GM23338 (cell line): ENCODE measurements at regions not wholly inside any gene's neighbourhood (a gene's known extent, or its start where the extent isn't known, plus 50 kb on each side); places are given as distances from the start of the nearest gene placed in this dataset.

Experiments
- CREB1 ChIP-seq: fragments of 250-450 bp; sonication (Bioruptor Pico); IDR thresholded peaks from 2 replicates; pipeline ENCODE4 v1.5.0; 2020; ENCODE audit warnings: low read depth, mild to moderate bottlenecking, moderate library complexity
- CTCF ChIP-seq, 2 experiments: fragments of 200-600 bp in 1 of 2; sonication (generic) in 1 of 2; conservative IDR thresholded peaks; 2 replicates each; pipeline versions ENCODE4 v1.5.1 to v1.6.1; 2016 to 2017; ENCODE audit warnings: antibody characterized with exemption in 2 of 2, low read depth in 2 of 2, mild to moderate bottlenecking in 2 of 2, moderate library complexity in 1 of 2
- ETS1 ChIP-seq: IDR thresholded peaks from 2 replicates; pipeline ENCODE4 v1.6.1; 2016; ENCODE audit warnings: antibody characterized with exemption
- EZH2 ChIP-seq: fragments of 200-600 bp; sonication (generic); IDR thresholded peaks from one replicate; pipeline ENCODE4 v1.8.0; 2017; ENCODE audit warnings: antibody characterized with exemption, mild to moderate bottlenecking, low read depth; ENCODE audit not compliant: unreplicated experiment
- EZH2phosphoT487 ChIP-seq: fragments of 200-600 bp; sonication (generic); IDR thresholded peaks from one replicate; pipeline ENCODE4 v1.8.1; 2018; ENCODE audit warnings: antibody characterized with exemption; ENCODE audit not compliant: unreplicated experiment
- JUNB ChIP-seq: IDR thresholded peaks from one replicate; pipeline ENCODE4 v1.6.1; 2016; ENCODE audit warnings: antibody characterized with exemption; ENCODE audit not compliant: unreplicated experiment
- POLR2AphosphoS5 ChIP-seq: IDR thresholded peaks from 2 replicates; pipeline ENCODE4 v1.6.1; 2016; ENCODE audit warnings: antibody characterized with exemption, low read depth
- REST ChIP-seq: IDR thresholded peaks from one replicate; pipeline ENCODE4 v1.6.1; 2018; ENCODE audit warnings: antibody characterized with exemption; ENCODE audit not compliant: unreplicated experiment
- ZNF114 ChIP-seq: fragments of 250-450 bp; sonication (Bioruptor Pico); IDR thresholded peaks from 2 replicates; pipeline ENCODE4 v1.5.0; 2020; ENCODE audit warnings: mild to moderate bottlenecking, moderate library complexity
- ZNF462 ChIP-seq: fragments of 250-450 bp; sonication (Bioruptor Pico); IDR thresholded peaks from 2 replicates; pipeline ENCODE4 v1.5.0; 2020; ENCODE audit warnings: mild to moderate bottlenecking, moderate library complexity

GRCh38 chrX:124493984-124494383, 147.6 kb downstream of the SH2D1A start:
- TF ChIP-seq CTCF (conservative IDR thresholded peaks at IDR 0.05; ENCODE audit: low read depth in 2 of 2) = no peak
- no peak for TF ChIP-seq POLR2AphosphoS5
- TF ChIP-seq EZH2 = no peak
- no peak for TF ChIP-seq CREB1 (CRISPR knock-in tag)
- TF ChIP-seq ZNF114 (CRISPR knock-in tag) = no peak
- TF ChIP-seq REST = no peak
- no peak for TF ChIP-seq ETS1
- no peak for TF ChIP-seq JUNB
- TF ChIP-seq EZH2phosphoT487 = no peak
- TF ChIP-seq ZNF462 (CRISPR knock-in tag) = no peak
